Spinal cord (tissue), 9 donors: ENCODE measurements at regions not wholly inside any gene's neighbourhood (a gene's known extent, or its start where the extent isn't known, plus 50 kb on each side); places are given as distances from the start of the nearest gene placed in this dataset.

Experiments used
- DNase-seq, 6 donors: peaks; one replicate each; pipeline versions ENCODE4 v3.0.0 to v3.0.0-alpha.2; 2013 to 2015; ENCODE audit warnings: low spot score in 6 of 6, low read depth in 4 of 6
- H3K27ac ChIP-seq: one replicate; pipeline ENCODE4 v1.5.1; 2013; ENCODE audit warnings: low read depth, low read length, control low read depth
- H3K27me3 ChIP-seq: one replicate; pipeline ENCODE4 v1.6.1; 2013; ENCODE audit warnings: low read length; ENCODE audit not compliant: control insufficient read depth, insufficient read depth
- H3K36me3 ChIP-seq: one replicate; pipeline ENCODE4 v1.6.1; 2013; ENCODE audit warnings: low read length; ENCODE audit not compliant: control insufficient read depth, insufficient read depth
- H3K4me1 ChIP-seq: one replicate; pipeline ENCODE4 v1.6.1; 2013; ENCODE audit warnings: low read length; ENCODE audit not compliant: control insufficient read depth, insufficient read depth
- H3K4me3 ChIP-seq: one replicate; pipeline ENCODE4 v1.5.1; 2013; ENCODE audit warnings: low read depth, low read length, control low read depth
- H3K9me3 ChIP-seq: one replicate; pipeline ENCODE4 v1.6.1; 2013; ENCODE audit warnings: low read length; ENCODE audit not compliant: control insufficient read depth, insufficient read depth
- WGBS: methylation state at CpG from one replicate; pipeline ENCODE4 v1.1.5; 2013; ENCODE audit warnings: missing lambda C conversion rate; ENCODE audit not compliant: insufficient coverage; 5-methylcytosine and 5-hydroxymethylcytosine counted together
- donor health status: healthy.

DNA sequence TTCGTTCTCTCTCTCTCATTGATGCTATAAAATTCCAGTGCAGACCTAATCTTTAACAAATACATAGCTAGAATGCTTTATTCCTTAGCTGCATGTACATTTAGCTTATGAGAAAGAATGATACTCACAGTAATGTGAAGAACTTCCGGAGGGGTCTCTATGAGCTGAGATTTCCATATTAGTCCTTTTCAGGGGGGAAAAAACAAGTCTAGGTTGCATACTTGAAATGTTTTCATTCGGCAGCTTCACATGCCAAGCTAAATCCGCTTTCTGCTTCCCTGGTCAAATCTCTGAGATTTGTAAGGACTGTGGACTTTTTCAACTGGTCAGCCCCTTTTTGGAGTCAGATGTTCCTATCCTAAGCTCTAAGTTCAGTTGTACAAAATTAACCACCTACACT, 111.5 kb upstream of the COL8A1 start:
- 93% methylated on average over 2 of the region's 4 CpGs for WGBS
- Histone ChIP-seq H3K4me1 (no peaks in the 10 kb centered on the region), H3K4me3 (no peak overlapping the region), H3K36me3 (no peaks in the 10 kb centered on the region), H3K27me3 (no peaks in the 10 kb centered on the region), H3K9me3 (no peaks in the 10 kb centered on the region), H3K27ac (no peak overlapping the region)
- DNase-seq = no peak

DNA sequence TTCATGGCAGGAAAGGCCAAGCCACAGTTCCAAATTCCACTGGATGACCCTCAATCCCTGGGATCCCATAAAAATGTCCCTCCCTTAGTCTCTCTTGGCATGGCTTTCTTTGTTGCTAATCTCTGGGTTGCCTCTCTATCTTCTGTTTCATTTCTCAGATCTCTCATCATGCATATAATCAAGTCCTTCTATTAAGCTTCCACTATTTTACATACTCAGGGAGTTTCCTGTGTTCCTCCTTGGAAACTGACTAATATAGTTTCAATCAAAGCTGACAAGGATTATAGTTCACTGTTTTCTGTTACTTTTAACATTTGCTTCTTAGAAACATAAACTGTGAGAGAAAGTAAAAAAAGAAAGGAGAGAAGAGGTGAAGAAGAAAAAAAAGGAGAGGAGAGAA, 113.8 kb upstream of the COL8A1 start:
- Histone ChIP-seq H3K27me3 (no peaks in the 10 kb centered on the region), H3K4me1 (no peaks in the 10 kb centered on the region), H3K36me3 (no peaks in the 10 kb centered on the region), H3K4me3 (no peak overlapping the region), H3K9me3 (no peaks in the 10 kb centered on the region), H3K27ac (no peak overlapping the region)
- no peak for DNase-seq

DNA sequence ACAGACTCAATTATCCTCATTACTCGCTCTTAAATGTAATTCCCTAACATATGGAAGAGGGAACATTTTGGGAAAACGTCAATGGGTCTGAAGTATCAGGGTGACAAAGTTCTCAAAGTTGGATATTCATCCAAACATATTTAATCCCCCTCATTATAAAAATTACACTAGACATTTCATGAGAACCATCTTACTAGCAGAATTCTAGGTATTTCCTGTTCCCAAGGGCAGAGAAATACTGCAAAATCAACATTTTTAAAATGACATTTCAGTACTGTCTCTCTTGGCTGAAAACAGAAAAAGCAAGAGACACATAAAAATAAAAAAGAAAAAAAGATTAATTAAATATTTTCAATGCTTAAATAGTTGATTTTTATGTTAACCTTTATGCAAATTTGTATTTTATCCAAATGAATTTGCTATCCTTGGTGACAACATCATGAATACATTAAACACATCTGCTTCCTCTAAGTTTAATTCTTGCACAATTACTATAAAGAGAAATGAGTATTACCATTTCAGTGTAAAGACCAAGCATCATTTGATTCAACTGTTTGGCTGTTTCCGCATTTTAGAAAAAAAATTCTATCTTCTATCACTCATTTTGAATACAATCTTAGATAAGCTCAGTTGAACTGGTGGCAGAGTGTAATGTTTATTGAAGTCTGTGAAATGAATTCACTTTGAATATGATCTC, 114.8 kb upstream of the COL8A1 start:
- H3K4me1 ChIP-seq = no peaks in the 10 kb centered on the region
- H3K27ac ChIP-seq = no peak overlapping the region
- no peak overlapping the region for H3K4me3 ChIP-seq
- H3K27me3 ChIP-seq = no peaks in the 10 kb centered on the region
- H3K36me3 ChIP-seq = no peaks in the 10 kb centered on the region
- H3K9me3 ChIP-seq = no peaks in the 10 kb centered on the region
- no peak for DNase-seq
- WGBS = no CpG with 5 or more reads among the region's 3 CpGs

DNA sequence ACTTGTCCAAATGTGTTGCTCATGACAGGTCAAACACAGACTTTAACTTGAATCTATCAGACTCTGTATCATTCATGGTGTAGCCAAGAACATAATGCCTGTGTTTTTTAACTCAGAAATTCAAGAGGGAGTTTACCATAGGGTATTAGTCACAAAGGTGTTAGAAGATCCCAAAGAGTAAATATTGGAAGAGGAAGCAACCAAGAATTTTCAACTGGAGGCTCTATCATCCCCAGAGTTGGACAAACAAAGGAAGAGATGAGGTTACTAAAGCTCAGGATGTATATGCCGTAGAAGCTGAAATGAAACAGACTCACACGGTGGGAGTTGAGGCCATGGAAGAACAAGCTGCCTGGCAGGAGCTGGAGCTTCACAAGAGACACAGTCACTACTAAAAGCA, 116.2 kb upstream of the COL8A1 start:
- no peak overlapping the region for H3K4me3 ChIP-seq

DNA sequence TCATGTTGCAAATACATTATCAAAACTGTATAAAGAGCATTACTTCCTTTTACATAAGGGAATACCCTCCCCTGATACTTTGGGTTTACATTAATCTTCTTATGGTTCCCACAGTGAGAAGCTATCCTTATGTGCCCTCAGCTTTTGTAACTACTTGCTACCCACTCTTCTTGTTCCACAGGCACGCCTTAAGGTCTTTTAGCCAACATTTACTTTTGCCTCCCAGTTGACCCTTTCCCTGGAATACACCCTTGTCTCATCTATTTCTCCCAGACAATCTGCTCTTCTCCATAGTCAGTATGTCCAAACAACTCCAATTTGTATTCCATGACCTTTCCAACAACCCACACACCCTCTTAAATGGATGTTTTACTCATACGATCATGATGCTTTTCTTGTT, 116.8 kb upstream of the COL8A1 start:
- no peak for DNase-seq
- H3K4me3 ChIP-seq = no peak overlapping the region
- H3K27ac ChIP-seq = no peak overlapping the region
- WGBS = 83% methylated on average over 1 of the region's 2 CpGs
- no peaks in the 10 kb centered on the region for H3K9me3 ChIP-seq
- no peaks in the 10 kb centered on the region for H3K36me3 ChIP-seq
- H3K27me3 ChIP-seq = no peaks in the 10 kb centered on the region
- no peaks in the 10 kb centered on the region for H3K4me1 ChIP-seq

More for the DNA sequence above, 116.2 kb upstream of the COL8A1 start:
- Histone ChIP-seq H3K36me3 (no peaks in the 10 kb centered on the region), H3K4me1 (no peaks in the 10 kb centered on the region), H3K27me3 (no peaks in the 10 kb centered on the region), H3K9me3 (no peaks in the 10 kb centered on the region), H3K27ac (no peak overlapping the region)
- WGBS = 88% methylated on average over 1 of the region's 2 CpGs
- no peak for DNase-seq

DNA sequence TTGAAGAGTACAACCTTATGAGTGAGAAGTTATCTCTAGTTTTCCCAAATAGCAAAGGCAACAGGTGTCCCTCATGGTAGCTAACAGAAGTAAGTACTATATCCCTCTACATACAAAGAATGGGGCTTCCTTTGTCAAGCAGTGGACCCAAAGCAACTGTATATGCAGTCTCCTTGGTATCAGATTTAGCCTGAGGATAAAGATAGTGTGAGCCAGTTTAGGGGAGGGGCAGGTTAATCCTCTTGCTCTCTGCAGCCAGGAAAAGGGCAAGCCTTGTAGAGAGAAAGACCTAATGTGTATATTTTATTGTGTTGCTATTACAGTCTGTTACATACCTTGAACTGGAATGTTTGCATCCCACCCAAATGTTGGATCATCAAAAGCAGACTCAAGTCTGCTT, 117.9 kb upstream of the COL8A1 start:
- Histone ChIP-seq H3K4me1 (no peaks in the 10 kb centered on the region), H3K36me3 (no peaks in the 10 kb centered on the region), H3K4me3 (no peak overlapping the region), H3K9me3 (no peaks in the 10 kb centered on the region), H3K27ac (no peak overlapping the region), H3K27me3 (no peaks in the 10 kb centered on the region)
- DNase-seq = no peak

DNA sequence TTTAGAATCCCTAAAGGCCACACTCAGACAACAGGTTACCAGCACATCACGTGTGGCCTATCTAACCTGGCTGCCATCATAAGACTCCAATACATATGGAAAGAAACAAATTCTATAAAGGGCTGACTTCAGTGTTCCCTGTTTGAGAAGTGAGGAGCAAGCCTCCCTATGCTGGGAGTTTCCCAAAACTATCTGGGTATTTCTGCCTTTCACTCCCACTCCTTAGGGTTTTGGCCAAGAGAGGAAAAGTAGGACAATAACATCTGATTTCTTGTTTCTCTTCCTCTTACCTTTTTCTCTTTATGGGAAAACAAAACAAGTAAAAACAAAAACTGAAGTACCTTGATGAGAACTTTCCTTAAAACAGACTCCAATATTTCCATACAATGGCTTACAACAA, 121.5 kb upstream of the COL8A1 start:
- no peak for DNase-seq
- no peaks in the 10 kb centered on the region for H3K9me3 ChIP-seq
- H3K27ac ChIP-seq = no peak overlapping the region
- H3K27me3 ChIP-seq = no peaks in the 10 kb centered on the region
- no CpG with 5 or more reads among the region's 1 CpG for WGBS
- no peaks in the 10 kb centered on the region for H3K4me1 ChIP-seq
- H3K36me3 ChIP-seq = no peaks in the 10 kb centered on the region
- no peak overlapping the region for H3K4me3 ChIP-seq

DNA sequence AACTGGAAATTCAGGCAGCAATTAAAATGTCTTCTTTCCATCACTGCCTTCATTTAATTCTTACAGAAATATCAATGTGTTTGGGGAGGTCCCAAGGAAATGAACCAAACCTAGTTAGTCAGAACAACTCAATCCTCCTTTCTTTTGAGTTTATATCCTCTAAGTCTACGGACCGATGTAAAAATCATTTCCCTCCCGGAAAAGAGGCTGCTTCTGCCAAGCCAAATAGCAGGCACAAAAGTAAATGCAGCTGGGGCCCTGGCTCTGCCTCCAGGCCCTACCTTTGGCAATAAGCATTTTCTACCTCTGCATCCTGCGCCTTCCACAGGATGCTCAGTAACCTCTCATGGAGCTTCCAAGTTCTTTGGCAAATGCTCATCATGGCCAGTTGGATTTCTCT, 122.5 kb upstream of the COL8A1 start:
- WGBS = 83% methylated on average over 4 of the region's 4 CpGs
- Histone ChIP-seq H3K4me3 (no peak overlapping the region), H3K27me3 (no peaks in the 10 kb centered on the region), H3K36me3 (no peaks in the 10 kb centered on the region), H3K4me1 (no peaks in the 10 kb centered on the region), H3K27ac (no peak overlapping the region), H3K9me3 (no peaks in the 10 kb centered on the region)
- DNase-seq = no peak

DNA sequence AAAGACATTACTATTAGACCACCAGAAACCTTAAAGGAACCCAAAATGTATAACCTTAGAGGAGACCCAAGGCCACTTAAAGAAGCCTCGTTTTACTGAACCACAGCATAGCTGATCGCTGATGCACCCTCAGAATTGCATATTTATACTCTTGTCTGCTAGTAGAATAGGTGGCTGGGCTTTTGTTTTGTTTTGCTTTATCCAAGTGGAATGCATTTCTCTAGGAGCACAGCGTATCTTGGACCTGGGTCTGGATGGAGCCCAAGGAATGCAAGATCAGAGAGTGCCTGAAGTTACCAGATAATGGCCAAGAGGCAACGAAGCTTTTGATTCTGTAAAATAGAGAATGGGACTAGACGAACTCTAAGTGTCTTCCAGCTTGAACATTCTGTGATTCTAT, 129.2 kb upstream of the COL8A1 start:
- peak in 1 of 6 donors; percentile 16 for DNase-seq
- Histone ChIP-seq H3K27me3 (no peaks in the 10 kb centered on the region), H3K4me1 (no peaks in the 10 kb centered on the region), H3K36me3 (no peaks in the 10 kb centered on the region), H3K27ac (no peak overlapping the region), H3K9me3 (no peaks in the 10 kb centered on the region), H3K4me3 (no peak overlapping the region)
- WGBS = 44% methylated on average over 1 of the region's 5 CpGs

DNA sequence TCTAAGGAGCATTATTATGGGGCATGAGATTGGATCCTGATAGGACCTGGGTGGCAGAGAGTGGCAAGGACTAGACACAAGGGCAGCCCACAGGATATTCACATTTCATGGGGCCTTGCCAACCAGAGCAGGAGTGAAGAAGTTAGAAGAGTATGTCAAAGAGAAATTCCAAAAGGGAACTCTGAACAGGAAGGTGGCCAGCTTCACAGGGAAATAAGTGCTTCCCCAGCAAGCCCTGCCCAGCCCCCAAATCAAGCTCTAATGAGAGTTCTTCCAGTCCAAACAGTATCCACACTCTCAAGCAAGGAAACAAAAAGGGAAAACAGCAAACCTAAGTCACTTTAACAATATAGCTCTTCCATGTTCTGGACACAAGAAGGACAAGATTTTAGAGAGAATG, 130.2 kb upstream of the COL8A1 start:
- Histone ChIP-seq H3K4me3 (no peak overlapping the region), H3K4me1 (no peaks in the 10 kb centered on the region), H3K27ac (no peak overlapping the region), H3K27me3 (no peaks in the 10 kb centered on the region), H3K9me3 (no peaks in the 10 kb centered on the region), H3K36me3 (no peaks in the 10 kb centered on the region)
- DNase-seq = no peak
